HG02885 (cell line): ENCODE measurements at regions not wholly inside any gene's neighbourhood (a gene's known extent, or its start where the extent isn't known, plus 50 kb on each side); places are given as distances from the start of the nearest gene placed in this dataset.
"Not testable (repeated sequence)": the region's sequence is repeated elsewhere in the genome, so short reads cannot be mapped to it uniquely, and the experiment has no call there.

Experiments used
- ATAC-seq: cut with Tn5 transposase; IDR thresholded peaks from one replicate; pipeline ENCODE4 v1.9.1; 2021; ENCODE audit warnings: mild to moderate bottlenecking; ENCODE audit not compliant: unreplicated experiment, poor library complexity

DNA sequence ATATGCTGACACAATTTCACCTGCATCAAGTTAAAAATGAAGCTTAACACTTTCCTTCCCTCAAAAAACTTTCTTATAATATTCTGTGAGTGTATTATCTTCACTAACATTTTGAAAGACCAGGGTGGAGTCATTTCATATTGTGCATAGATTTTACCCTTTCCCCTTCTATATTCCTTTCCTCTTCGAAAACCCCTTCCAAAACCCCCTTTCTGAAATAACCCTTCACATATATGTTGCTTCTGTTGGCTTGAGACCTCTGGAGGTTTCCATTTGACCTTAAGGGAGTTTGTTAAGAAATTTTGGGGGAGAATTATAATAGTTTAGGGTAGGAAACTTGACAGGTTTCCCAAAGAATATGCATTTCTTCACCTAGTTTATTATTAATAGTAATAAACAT, 489.6 kb upstream of the MIR17HG start:
- no peak for ATAC-seq

DNA sequence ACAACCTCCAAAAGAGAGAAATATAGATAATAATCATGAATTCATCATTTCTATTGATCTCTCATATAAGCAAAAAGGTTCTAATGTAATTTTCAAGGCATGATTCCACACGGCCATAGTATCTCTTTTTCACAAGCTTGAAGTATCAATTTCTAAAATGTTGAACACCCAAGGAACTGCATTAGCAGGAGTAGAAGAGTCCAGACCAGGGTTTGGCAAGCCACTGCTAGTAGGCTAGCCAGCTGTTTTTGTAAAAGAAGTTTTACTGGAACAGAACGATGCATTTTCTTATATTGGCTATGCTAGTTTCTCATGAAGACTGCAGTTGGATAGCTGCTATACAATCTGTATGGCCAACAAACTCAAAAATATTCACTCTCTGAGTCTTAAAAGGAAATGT, 481.5 kb upstream of the MIR17HG start:
- ATAC-seq: no peak

DNA sequence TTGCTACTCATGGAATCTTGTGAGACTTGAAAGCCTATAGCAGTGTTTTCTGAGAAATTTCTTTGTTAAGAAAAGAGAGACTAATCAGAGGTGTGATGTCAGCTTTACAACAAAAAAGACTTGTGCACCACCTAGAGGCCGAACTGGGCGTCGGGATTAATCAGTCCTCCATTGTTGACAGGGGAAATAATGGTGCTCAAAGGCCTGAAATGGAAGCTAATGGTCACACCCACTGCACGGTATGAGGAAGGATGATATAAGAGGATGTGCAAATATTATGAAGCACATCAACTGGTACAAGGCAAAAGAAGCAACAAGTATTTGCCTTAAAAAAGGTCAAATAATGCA, 480.2 kb upstream of the MIR17HG start:
- peak; percentile 98 for ATAC-seq

DNA sequence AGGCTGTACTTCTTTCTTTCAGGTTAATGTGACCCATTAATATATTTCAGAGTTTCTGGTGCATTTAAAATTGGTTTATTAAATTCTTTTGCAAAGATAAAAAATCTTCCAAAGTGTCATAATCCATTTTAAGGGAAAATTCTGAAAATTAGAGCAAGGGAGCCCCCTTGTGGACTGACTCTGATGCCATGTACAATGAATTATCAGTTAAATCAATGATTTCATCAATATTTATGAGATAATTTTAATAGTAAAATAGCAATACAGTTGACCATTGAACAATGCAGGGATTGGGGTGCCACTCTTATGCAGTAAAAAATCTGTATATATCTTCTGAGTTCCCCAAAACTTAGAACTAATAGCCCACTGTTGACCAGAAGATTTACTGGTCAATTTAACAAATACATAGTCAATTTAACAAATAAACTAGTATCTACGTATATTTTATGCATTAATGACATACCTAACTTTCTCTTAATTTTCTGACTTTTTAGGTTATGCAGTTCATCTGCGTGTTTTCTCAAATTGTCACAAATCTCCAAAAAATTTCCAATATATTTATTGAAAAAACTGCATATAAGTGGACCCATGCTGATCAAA, 479.1 kb upstream of the MIR17HG start:
- no peak for ATAC-seq

DNA sequence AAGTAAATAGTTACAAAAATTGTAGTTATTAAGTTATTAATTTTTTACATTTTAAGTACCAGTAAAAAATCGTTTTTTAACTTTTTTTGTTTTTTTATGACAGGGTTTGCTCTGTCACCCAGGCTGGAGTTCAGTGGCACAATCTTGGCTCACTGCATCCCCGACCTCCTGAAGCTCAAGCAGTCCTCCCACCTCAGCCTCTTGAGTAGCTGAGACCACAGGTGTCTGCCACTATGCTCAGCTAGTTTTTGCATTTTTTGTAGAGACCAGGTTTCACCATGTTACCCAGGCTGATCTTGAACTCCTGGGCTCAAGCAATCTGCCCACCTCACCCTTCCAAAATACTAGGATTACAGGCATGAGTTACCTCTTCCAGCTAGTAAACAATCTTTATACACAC, 477.9 kb upstream of the MIR17HG start:
- ATAC-seq: no peak

DNA sequence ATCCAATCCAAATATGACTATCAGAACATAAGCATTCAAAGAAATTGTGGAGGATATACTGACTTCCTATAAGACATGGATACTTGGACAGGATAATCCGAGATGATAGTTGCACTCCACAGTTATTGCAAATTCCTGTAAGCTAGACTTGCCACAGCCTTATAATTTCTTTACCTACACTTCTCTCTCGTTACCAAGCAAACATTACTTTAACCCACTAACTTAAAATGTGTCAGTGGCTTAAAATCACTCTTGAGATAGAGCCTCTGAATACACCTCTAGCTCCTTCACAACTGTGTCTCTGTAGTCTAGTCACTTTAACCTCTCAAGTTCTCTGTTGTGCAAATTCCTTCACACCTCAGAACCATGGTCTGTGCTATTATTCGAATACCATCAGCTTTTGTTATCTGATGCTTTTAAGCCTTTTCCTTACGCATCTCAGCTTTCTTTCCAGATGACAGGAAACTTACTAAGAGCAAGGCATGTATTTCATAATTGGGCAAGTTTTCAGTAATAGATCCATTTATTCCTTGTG, 474.9 kb upstream of the MIR17HG start:
- no peak for ATAC-seq

DNA sequence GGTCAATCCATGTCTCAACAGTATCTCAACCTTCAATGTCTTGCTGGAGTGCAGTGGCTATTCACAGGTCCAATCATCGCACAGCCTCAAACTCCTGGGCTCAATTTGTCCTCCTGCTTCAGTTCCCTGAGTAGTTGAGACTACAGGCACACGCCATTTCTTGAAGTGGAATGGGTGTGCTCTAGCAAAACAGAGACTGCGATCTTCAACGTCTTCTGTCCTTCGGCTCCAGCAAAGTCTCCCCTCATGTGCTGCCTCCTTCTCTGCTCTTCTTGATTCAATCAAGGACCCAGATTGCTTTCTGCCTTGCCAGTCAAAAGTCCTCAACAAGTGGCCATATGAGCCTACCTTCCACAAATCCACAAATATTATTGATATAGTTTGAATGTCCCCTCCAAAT, 466.7 kb upstream of the MIR17HG start:
- no peak for ATAC-seq

- ATAC-seq: no peak
Measured at GRCh38 chr13:90882551-90882950, 464.9 kb upstream of the MIR17HG start.

DNA sequence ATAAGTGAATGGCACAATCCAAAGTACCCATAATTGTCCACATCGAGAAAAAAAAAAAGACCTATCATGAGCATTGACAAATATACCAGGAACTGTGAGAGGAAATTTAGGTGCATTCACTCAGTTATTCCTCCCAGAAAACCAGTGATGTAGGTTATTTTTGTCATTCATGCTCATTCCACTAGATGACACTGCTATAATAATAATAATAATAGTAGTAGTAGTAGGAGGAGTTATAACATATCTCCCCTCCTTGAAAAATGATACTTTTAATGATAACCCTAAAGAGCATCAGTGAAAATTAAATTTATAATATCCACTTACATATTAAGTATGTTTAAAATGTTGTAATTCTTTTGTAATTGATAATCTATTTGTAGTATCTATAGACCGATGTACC, 463.9 kb upstream of the MIR17HG start:
- no peak for ATAC-seq

- no peak for ATAC-seq
Measured at GRCh38 chr13:90884066-90884465, 463.4 kb upstream of the MIR17HG start.

DNA sequence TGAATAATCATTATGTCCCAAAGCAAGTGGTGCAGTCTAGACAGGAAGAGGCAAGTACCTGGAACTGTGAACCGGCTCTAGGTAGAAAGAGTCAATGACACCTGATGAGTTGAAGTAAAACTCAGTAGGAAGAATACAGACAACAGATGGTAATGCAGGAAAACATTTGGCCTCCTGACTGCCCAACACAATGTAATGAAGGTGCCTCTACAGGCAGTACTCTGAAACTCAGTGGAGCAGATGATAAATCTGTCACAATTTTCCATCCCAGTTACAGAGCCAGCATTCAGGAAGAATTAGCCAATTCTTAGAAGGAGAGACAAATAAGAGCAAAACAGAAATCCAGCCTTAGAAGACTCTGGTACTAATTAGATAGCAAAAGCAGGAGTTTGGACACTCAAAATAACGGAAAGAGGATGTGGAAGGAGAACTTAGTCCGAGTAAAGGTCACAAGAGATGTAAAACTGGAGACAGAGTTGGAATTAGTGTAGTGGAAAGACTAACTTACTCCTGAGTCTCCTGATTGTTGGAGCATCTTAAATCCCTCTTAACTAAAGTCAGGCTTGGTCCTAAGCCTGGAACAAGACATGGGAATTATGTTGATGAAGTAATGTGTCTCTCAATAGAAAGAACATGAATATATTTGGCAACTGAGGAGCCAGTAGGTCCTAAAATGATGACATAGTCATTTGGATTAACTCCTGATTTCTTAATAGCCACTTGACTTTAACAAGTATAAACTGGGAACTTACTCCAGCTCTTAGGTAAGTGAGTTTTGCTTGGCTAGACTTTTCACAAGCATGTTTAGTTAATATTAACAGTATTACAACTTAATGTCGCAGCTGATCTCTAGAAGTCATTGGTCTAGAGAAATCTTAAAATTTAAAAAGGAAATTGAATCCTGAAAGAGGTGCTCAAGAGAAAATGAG, 457.3 kb upstream of the MIR17HG start:
- ATAC-seq: no peak

DNA sequence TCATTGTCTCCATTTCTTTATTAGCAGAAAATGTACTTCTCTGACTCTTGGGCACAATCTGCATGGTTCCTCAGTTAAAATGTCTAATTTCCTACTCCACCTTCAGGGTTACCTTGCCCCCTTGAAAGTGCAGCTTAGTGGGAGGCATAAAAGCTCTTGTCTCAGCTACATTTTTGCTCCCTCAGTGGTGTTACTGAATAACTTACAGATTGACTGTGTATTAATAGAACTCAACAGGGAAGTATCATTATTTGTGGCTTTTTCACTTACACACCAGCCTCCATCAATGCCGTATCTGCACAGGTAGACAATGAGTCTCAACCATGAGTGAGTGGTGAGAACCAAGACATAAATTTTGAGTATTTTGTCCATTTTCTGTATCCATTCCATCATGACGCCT, 456.2 kb upstream of the MIR17HG start:
- no peak for ATAC-seq

DNA sequence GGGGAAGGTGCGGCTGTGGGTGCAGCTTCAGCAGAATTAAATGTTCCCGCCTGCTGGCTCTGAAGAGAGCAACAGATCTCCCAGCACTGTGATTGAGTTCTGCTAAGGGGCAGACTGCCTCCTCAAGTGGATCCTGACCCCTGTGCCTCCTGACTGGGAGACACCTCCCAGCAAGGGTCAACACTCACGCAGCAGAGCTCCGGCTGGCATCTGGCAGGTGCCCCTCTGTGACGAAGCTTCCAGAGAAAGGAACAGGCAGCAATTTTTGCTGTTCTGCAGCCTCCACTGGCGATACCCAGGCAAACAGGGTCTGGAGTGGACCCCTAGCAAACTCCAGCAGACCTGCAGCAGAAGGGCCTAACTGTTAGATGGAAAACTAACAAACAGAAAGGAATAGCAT, 454.3 kb upstream of the MIR17HG start:
- not testable (repeated sequence) for ATAC-seq

GRCh38 chr13:90896002-90896401, 451.5 kb upstream of the MIR17HG start:
- ATAC-seq: no peak

DNA sequence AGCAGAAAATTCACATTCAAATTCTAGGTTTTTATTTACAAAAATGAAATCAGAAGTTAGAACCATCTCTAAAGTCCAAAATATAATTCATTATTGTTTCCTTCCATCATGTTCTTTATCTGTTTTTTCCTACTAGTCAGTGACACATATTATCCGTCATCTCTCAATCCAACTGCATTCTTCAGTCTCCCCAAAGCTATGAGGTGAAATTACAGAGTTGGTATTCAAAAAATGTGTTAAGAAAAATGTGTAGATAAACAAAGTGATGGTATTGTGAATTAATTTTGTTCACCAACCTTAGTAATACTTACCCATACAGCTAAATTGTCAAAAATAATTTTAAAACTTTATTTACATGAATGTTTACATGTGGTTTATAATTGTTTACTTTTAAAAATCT, 448.7 kb upstream of the MIR17HG start:
- ATAC-seq: no peak

- ATAC-seq: no peak
Measured at GRCh38 chr13:90899416-90899815, 448.1 kb upstream of the MIR17HG start.

DNA sequence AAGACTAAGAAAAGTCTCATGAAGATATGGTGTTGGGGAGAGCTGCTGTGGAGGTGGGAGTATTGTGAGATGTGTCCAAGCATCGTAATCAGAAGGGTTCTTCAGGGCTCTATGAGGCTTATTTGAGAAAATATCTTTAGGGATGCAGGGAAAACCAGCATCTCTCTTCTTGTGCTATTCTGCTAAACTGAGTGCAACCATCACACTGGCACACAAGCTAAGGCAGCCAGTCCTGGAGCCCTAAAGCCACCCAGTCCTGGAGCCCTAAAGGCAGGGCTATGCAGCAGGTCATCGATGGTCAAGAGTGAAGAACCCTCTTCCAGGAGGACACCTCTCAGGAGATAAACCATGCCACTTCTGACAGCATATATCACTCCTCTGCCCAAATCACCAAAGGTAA, 445.2 kb upstream of the MIR17HG start:
- ATAC-seq: no peak

DNA sequence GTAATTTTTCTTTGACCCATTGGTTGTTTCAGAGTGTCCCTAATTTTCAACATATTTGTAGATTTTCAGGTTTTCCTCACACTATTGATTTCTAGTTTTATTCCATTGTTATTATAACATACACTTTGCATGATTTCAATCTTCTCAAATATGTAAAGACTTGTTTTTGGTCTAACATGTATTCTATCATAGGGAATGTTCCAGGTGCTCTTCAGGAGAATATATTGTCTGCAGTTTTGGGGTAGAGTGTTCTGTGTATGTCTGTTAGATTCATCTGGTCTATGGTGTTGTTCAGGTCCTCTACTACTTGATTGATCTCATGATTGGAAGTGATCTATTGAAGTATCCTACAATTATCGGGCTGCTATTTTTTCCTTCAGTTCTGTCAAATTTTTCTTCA, 440.9 kb upstream of the MIR17HG start:
- no peak for ATAC-seq

- no peak for ATAC-seq
Measured at GRCh38 chr13:90908792-90909191, 438.7 kb upstream of the MIR17HG start.

- ATAC-seq: no peak
Measured at GRCh38 chr13:90910018-90910639, 437.4 kb upstream of the MIR17HG start.

DNA sequence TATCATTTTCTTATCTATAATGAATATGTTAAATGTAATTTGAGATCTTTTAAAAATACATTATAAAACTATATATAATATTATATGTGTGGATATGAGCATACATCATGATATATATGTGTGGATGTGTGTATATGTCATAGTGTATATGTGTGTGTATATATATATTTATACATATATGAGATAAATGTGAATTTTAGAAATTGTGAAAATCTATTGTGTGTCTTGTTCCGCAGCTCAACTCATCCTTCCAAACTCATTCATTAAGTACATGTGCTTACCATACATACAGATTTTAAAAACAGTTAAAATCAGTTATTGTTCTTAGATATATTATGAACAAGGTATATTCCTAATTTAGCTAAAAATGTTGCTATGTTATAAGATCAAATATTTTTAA, 435.2 kb upstream of the MIR17HG start:
- no peak for ATAC-seq
